HepG2 (cell line): ENCODE measurements at regions not wholly inside any gene's neighbourhood (a gene's known extent, or its start where the extent isn't known, plus 50 kb on each side); places are given as distances from the start of the nearest gene placed in this dataset.

Experiments
- AHR ChIP-seq: IDR thresholded peaks from 2 replicates; pipeline ENCODE4 v1.6.1; 2018; ENCODE audit warnings: missing genetic modification reagents, missing compliant biosample characterization
- ATM ChIP-seq: fragments of 450-650 bp; IDR thresholded peaks from 2 replicates; pipeline ENCODE4 v1.7.1; 2017; ENCODE audit warnings: mild to moderate bottlenecking, borderline replicate concordance
- BRD4 ChIP-seq: sonication (generic); formaldehyde crosslinking; IDR thresholded peaks from 2 replicates; pipeline ENCODE4 v1.4.0; 2020; ENCODE audit warnings: missing genetic modification reagents
- CHD2 ChIP-seq: IDR thresholded peaks from 2 replicates; pipeline ENCODE4 v1.6.1; 2011; ENCODE audit warnings: low read depth, low read length, improper control_type of control experiment
- ETV5 ChIP-seq: IDR thresholded peaks from 2 replicates; pipeline ENCODE4 v1.6.1; 2018; ENCODE audit warnings: missing biosample characterization, missing genetic modification reagents, inconsistent platforms, borderline replicate concordance
- GABPB1 ChIP-seq: IDR thresholded peaks from 2 replicates; pipeline ENCODE4 v1.6.1; 2016; ENCODE audit warnings: mild to moderate bottlenecking, missing genetic modification reagents, moderate library complexity, missing compliant biosample characterization
- GATAD2A ChIP-seq: IDR thresholded peaks from 2 replicates; pipeline ENCODE4 v1.6.1; 2016
- HDAC6 ChIP-seq: fragments of 200-600 bp; sonication (generic); IDR thresholded peaks from 2 replicates; pipeline ENCODE4 v1.7.0; 2017; ENCODE audit warnings: mild to moderate bottlenecking, antibody characterized with exemption, low read length, low read depth
- HOXA5 ChIP-seq: sonication (generic); formaldehyde crosslinking; IDR thresholded peaks from 2 replicates; pipeline ENCODE4 v1.4.0; 2020; ENCODE audit warnings: missing genetic modification reagents
- IKZF4 ChIP-seq: sonication (generic); formaldehyde crosslinking; IDR thresholded peaks from 2 replicates; pipeline ENCODE4 v1.5.1; 2020; ENCODE audit warnings: borderline replicate concordance, mild to moderate bottlenecking, low read depth, missing genetic modification reagents; ENCODE audit errors: not compliant biosample characterization
- MAF1 ChIP-seq: sonication (generic); formaldehyde crosslinking; IDR thresholded peaks from 2 replicates; pipeline ENCODE4 v1.5.0; 2020; ENCODE audit warnings: missing genetic modification reagents, borderline replicate concordance
- MED1 ChIP-seq: sonication (generic); formaldehyde crosslinking; IDR thresholded peaks from 2 replicates; pipeline ENCODE4 v1.4.0; 2020; ENCODE audit warnings: missing genetic modification reagents
- MEIS1 ChIP-seq: sonication (generic); formaldehyde crosslinking; IDR thresholded peaks from 2 replicates; pipeline ENCODE4 v1.9.0; 2021; ENCODE audit warnings: mild to moderate bottlenecking, missing genetic modification reagents, moderate library complexity, borderline replicate concordance
- MXI1 ChIP-seq: IDR thresholded peaks from 3 replicates; pipeline ENCODE4 v1.6.1; 2012; ENCODE audit warnings: low read depth, low read length, inconsistent platforms, borderline replicate concordance
- NAIF1 ChIP-seq: sonication (generic); formaldehyde crosslinking; IDR thresholded peaks from 2 replicates; pipeline ENCODE4 v1.5.0; 2020; ENCODE audit warnings: mild to moderate bottlenecking, missing genetic modification reagents, borderline replicate concordance
- POGZ ChIP-seq: sonication (generic); formaldehyde crosslinking; IDR thresholded peaks from 2 replicates; pipeline ENCODE4 v1.4.0; 2020; ENCODE audit warnings: mild to moderate bottlenecking, missing genetic modification reagents
- PPARG ChIP-seq: conservative IDR thresholded peaks from 2 replicates; pipeline ENCODE4 v1.6.1; 2016; ENCODE audit warnings: missing biosample characterization, missing genetic modification reagents
- SIN3A ChIP-seq: IDR thresholded peaks from 2 replicates; pipeline ENCODE4 v1.6.1; 2011; ENCODE audit warnings: low read depth, mild to moderate bottlenecking, control low read depth, low read length, borderline replicate concordance
- SMARCC2 ChIP-seq: fragments of 450-650 bp; IDR thresholded peaks from 2 replicates; pipeline ENCODE4 v1.6.1; 2017; ENCODE audit warnings: antibody characterized with exemption, mild to moderate bottlenecking
- TCF7L2 ChIP-seq: IDR thresholded peaks from 2 replicates; pipeline ENCODE4 v1.6.1; 2011; ENCODE audit warnings: mild to moderate bottlenecking, low read depth, low read length, moderate library complexity
- TIGD3 ChIP-seq: sonication (generic); formaldehyde crosslinking; IDR thresholded peaks from 2 replicates; pipeline ENCODE4 v1.5.1; 2020; ENCODE audit warnings: mild to moderate bottlenecking, missing genetic modification reagents, borderline replicate concordance
- ZBTB21 ChIP-seq: sonication (generic); formaldehyde crosslinking; IDR thresholded peaks from 2 replicates; pipeline ENCODE4 v1.4.0; 2020; ENCODE audit warnings: missing genetic modification reagents
- ZBTB7B ChIP-seq: sonication (generic); formaldehyde crosslinking; IDR thresholded peaks from 2 replicates; pipeline ENCODE4 v1.4.0; 2020; ENCODE audit warnings: missing genetic modification reagents
- ZFP37 ChIP-seq: sonication (generic); formaldehyde crosslinking; IDR thresholded peaks from 2 replicates; pipeline ENCODE4 v1.4.0; 2020; ENCODE audit warnings: missing genetic modification reagents, borderline replicate concordance
- ZMAT3 ChIP-seq: sonication (generic); formaldehyde crosslinking; conservative IDR thresholded peaks from 2 replicates; pipeline ENCODE4 v1.7.0; 2021; ENCODE audit warnings: missing genetic modification reagents
- ZNF143 ChIP-seq: sonication (generic); formaldehyde crosslinking; IDR thresholded peaks from 2 replicates; pipeline ENCODE4 v1.4.0; 2020; ENCODE audit warnings: missing genetic modification reagents
- ZNF276 ChIP-seq: sonication (generic); formaldehyde crosslinking; IDR thresholded peaks from 2 replicates; pipeline ENCODE4 v1.4.0; 2020; ENCODE audit warnings: mild to moderate bottlenecking, low read depth, missing genetic modification reagents
- ZNF333 ChIP-seq: sonication (generic); formaldehyde crosslinking; IDR thresholded peaks from 2 replicates; pipeline ENCODE4 v1.4.0; 2020; ENCODE audit warnings: mild to moderate bottlenecking, missing genetic modification reagents, borderline replicate concordance
- ZNF740 ChIP-seq: sonication (generic); formaldehyde crosslinking; IDR thresholded peaks from 2 replicates; pipeline ENCODE4 v1.4.0; 2020; ENCODE audit warnings: missing genetic modification reagents
- ZNF772 ChIP-seq: sonication (generic); formaldehyde crosslinking; IDR thresholded peaks from 2 replicates; pipeline ENCODE4 v1.5.0; 2020; ENCODE audit warnings: mild to moderate bottlenecking, missing genetic modification reagents

- TF ChIP-seq SIN3A, result peak; percentile 42; the same call in 1 of the 2 replicates
- TF ChIP-seq ZBTB21, result peak; percentile 25; the same call in 1 of the 2 replicates
- peak; percentile 65 for TF ChIP-seq GABPB1 (CRISPR knock-in tag)
- TF ChIP-seq TIGD3 (CRISPR knock-in tag), result no peak
- peak; percentile 89 for TF ChIP-seq POGZ
- peak; percentile 81; the same call in 1 of the 2 replicates for TF ChIP-seq NAIF1
- peak; percentile 71; the same call in 1 of the 2 replicates for TF ChIP-seq ZNF772 (CRISPR knock-in tag)
- no peak for TF ChIP-seq ZNF276 (CRISPR knock-in tag)
- no peak for TF ChIP-seq MEIS1
- peak; percentile 89 for TF ChIP-seq PPARG (CRISPR knock-in tag)
- peak; percentile 65 for TF ChIP-seq AHR (CRISPR knock-in tag)
- no peak for TF ChIP-seq CHD2
- TF ChIP-seq ZNF740 (CRISPR knock-in tag), result no peak
- TF ChIP-seq IKZF4 (CRISPR knock-in tag), result no peak
- TF ChIP-seq ETV5 (CRISPR knock-in tag), result peak; percentile 100
- TF ChIP-seq ATM, result no peak
- no peak for TF ChIP-seq MAF1
- peak; percentile 78; the same call in 1 of the 2 replicates for TF ChIP-seq TCF7L2
- 0 out of 2 replicates have a peak, but pooled peaks have one; percentile 80 for TF ChIP-seq ZNF333
- TF ChIP-seq ZMAT3 (CRISPR knock-in tag), result peak; percentile 90
- no peak; the same call in 1 of the 2 replicates for TF ChIP-seq ZFP37
- peak; percentile 96 for TF ChIP-seq GATAD2A (CRISPR knock-in tag)
- TF ChIP-seq SMARCC2, result no peak
- TF ChIP-seq HDAC6, result no peak
- peak; percentile 52; the same call in 1 of the 2 replicates for TF ChIP-seq ZNF143 (CRISPR knock-in tag)
- TF ChIP-seq BRD4 (CRISPR knock-in tag), result no peak; the same call in 1 of the 2 replicates
- TF ChIP-seq HOXA5 (CRISPR knock-in tag), result peak; percentile 72
- TF ChIP-seq MED1 (CRISPR knock-in tag), result peak; percentile 97
- TF ChIP-seq MXI1, result no peak
- peak; percentile 79 for TF ChIP-seq ZBTB7B (CRISPR knock-in tag)
Measured at GRCh38 chr14:22699801-22700564, 55.8 kb upstream of the OR6J1 start (continued).
